ENCODE measurements at regions not wholly inside any gene's neighbourhood (a gene's known extent, or its start where the extent isn't known, plus 50 kb on each side); places are given as distances from the start of the nearest gene placed in this dataset.
A peak's percentile ranks its signal among the peaks of the same experiment; 100 is the strongest.
"Not testable (repeated sequence)": the region's sequence is repeated elsewhere in the genome, so short reads cannot be mapped to it uniquely, and the experiment has no call there.

DNA sequence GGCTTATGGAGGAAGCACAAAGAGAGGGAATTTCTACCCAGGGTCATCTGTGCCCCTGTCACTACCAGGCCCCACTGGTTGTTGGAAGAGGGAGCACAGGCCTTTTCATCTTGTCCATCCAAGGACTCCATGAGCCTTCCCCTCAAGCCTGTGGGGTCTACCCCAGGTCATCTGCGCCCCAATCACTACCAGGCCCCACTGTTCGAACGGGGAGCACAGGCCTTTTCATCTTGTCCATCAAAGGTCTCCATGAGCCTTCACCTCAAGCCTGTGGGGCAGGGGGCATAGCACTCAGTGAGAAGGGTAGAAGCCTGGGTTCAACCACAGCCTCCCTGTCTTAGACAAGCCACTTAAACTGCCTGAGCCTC, 101.5 kb upstream of the CDH5 start:
- DNase-seq = no peak

- no peak for DNase-seq
These were observed 102.0 kb upstream of the CDH5 start for GRCh38 chr16:66264311-66265047.

DNA sequence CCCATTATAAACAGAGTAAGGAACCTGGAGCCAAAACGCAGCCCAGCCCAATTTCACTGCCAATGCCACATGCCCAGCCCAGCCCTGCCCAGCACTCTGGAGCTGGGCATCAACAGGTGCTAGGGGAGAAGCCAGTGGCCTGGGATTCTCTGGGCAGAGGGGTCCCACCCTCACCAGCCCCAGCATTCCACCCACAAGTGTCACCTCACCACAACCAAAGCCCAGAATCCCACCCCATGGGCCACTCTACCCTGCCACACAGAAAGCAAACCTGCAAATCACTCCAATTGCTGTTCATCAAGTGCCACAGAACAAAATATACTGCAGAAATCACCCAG, 102.5 kb upstream of the CDH5 start:
- no peak for DNase-seq

DNA sequence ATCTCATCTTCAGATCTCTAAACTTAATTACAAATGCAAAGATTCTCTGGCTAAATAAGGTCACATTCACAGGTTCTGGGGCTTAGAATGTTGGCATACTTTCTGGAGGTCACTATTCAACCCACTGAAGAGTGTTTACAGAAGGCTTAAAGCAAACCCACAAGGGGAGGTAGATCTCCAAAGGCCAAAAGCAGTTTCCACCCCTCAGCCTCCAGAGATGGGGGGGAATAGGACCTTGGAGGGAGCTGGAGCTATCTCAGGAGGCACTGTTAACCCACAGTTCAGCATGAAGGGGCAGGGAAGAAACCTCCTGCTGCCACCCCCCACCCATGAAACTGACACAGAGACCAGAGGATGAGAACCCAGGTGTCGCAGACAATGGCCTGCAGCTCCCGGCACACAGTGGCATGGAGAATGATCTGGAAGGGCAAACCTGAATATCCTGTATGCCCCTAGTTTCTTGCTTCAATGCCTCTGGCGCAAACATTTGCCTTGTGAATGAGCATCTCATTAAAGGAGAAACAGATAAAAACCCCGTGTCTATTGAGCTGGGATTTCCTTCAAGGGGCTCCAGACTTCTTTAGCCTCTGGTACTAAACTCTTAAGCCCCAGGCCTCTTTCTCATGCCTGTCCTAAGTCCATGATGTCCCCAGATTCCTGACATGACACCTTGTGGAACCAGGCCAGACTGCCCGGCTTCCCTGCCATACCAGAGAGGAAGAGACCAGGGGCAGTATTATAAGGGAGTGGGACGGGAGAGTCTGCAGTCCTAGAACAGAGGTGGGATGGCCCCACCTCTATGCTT, 103.1 kb upstream of the CDH5 start:
- no peak for DNase-seq

DNA sequence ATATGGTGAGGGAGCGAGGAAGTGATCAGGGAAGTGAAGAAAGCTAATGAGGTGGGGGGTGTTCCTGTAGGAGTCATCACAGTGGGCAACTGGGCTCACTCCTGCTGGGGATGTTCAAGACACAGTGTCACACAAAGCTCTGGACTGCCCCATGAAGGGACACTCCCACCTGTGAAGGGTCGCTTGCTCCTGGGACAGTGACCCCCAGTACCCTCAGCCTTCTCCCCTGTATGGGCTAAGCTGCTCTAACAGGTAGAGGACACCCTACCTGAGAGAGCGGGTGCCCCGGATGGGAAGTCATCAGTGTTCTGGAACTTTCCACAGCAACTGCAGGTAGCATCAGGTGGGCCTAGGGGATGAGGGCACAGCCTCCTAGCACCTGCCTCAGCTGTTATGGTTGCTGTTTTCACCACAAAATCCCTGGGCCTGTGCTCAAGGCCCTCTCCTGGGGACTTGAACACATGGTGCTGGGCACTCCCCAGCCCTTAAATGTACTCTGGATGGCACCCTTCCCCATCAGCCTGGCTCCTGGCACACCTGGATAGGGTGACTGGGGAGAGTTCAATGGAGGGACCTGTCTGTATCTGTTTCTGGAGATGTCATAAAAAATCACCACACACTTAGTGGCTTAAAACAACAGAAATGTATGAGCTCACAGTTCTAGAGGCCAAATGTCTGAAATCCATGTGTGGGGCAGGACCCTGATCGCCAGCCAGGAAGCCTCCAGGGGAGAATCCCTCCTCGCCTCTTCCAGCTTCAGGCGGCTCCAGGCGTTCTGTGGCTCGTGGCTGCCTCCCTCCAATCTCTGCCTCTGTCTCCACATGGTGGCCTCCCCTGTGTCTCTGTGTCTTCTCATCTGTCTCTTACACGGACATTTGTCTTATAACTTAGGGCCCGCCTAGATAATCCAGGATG, 104.0 kb upstream of the CDH5 start:
- DNase-seq = peak; percentile 72

- no peak for DNase-seq
These were observed 104.7 kb upstream of the CDH5 start for GRCh38 chr16:66261826-66262225.

GRCh38 chr16:66260522-66261254, 105.8 kb upstream of the CDH5 start:
- no peak for DNase-seq

DNA sequence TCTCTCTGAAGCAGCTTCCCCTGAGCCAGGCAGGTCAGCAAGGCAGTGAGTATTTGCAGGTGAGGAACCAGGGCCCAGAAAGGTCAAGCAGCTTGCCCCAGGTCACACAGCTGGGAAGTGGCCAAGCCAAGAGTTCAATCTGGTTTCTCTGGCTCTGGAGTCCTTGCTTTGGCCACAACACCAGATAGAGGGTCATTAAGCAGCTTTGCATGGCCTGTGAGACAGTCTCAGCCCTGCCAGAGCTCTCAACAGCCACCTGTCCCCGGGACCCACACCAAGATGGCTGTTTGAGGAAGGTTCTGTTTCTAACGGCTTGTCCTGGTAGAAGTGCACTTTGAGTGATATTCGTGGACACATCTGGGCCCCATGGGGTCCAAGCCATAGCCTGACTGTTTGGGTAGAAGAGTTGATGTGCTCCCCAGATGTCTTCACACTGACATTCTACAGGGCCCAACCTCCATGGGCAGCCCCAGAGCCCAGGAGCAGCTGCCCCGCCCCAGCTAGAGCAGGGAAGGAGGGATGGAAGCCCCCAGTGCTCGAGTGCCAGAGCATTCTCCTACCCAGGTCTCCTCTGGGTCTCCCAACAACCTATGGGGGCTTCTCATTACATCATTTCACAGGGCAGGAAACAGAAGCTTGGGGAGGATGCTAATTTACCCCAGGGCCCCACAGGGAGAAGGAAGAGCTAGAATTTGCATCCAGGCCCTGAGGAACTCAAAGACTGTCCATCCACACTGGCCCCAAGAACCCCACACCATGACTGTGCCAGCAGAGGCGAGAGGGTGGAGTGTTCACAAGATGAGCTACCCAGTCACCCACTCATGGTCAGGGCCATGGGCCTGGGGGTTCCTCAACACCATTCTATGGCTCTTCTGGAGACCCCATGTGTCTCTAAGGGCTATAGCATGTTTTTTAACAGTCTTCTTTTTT, 107.3 kb upstream of the CDH5 start:
- DNase-seq = peak; percentile 13

- peak; percentile 10 for DNase-seq
These were observed 109.6 kb upstream of the CDH5 start for GRCh38 chr16:66256919-66257318.

GRCh38 chr16:66255647-66256046, 110.8 kb upstream of the CDH5 start:
- DNase-seq = peak; percentile 11

- DNase-seq = no peak
These were observed 111.7 kb upstream of the CDH5 start for GRCh38 chr16:66254751-66255150.

DNA sequence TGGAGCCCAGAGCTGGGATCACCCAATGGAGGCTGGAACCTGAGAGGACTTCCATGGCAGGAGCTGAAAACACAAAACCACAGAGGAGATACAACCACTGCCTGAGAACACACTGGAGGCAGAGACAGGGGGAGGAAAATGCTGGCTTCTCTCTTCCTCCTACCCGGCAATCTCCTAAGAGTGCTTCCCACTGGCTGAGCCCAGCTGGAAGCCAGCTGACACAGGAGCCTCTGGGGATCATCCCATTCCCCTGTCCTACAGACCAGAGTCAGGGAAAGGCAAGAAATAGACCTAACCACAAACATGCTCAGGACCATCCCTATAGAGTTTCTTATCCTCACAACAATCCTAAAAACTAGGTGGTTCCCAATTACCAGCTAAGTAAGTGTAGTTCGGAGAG, 112.4 kb upstream of the CDH5 start:
- DNase-seq = no peak

DNA sequence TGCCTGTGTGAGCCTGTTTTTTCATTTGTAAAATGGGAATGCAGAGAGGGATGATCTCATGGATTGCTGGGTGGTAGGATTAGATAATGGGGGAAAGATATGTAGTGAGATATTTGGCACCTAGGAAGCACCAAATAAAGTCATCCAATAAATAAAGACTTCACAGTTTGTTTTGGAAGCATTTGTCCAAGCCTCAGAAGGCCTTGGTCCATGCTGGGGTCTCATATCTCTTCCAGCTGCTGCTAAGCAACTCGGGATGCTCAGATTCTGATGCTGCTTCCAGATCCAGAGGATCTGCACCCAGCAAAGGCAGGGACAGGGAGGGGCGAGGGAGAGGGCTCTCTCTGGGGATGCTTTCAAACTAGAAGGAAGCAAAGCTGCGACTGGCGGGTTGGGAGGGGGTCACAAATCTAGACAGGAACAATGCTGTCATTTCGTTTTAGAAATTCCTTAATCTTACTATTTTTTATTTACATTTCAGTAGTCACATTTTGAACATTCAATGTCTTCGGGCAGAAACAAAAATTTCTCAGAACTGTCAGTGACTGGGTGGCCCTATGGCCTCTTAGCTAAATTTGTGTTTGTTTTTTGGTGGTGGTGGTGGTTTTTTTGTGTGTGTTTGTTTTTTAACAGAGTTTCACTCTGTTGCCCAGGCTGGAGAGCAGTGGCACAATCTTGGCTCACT, 114.9 kb upstream of the CDH5 start:
- DNase-seq = no peak

- peak; percentile 80 for DNase-seq
These were observed 115.6 kb upstream of the CDH5 start for GRCh38 chr16:66250686-66251431.

- peak; percentile 73 for DNase-seq
These were observed 118.7 kb upstream of the CDH5 start for GRCh38 chr16:66247516-66248481.

- DNase-seq = no peak
These were observed 120.6 kb upstream of the CDH5 start for GRCh38 chr16:66245868-66246267.

DNA sequence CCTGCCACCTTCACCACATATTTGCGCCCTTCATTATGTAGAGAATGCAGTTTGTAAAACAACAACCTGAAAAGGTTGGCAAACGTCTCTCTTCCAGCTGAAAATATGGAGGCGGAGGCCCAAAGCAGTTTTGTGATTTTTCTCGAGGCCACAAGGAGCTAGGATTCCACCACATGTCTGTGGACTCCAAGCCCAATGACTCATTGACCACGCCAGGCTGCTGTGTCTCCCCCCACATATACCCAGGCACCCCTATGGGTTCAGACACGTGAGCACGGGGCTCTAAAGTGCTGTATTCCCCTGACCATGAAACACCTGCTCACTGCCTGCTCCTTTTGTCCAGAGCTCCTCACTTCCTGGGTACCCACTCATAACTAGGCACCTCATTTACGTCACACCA, 121.4 kb upstream of the CDH5 start:
- no peak for DNase-seq

DNA sequence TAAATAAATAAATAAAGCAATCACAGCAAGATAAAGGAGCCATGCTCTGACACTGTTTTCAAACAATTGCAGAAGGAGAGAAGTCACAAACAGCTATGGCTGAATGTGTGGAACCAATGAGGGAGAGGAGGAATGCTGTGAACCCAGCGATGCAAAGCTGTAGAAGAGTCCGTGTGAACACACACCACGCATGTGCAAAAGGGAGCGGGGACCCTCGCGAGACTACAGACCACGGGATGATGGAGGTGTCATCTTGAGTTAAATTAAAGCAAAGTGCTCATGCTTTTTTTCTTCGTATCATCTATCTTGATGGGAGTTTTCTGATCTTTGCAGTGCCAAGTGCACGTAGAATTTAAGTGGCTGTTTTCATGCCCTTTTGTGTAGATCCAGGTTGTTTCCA, 123.8 kb upstream of the CDH5 start:
- no peak for DNase-seq

GRCh38 chr16:66242206-66242605, 124.3 kb upstream of the CDH5 start:
- DNase-seq = not testable (repeated sequence)
